GM12875 (cell line): ENCODE measurements at regions not wholly inside any gene's neighbourhood (a gene's known extent, or its start where the extent isn't known, plus 50 kb on each side); places are given as distances from the start of the nearest gene placed in this dataset.

Experiments used
- H3K4me3 ChIP-seq: one replicate; pipeline ENCODE4 v1.5.1; 2011; ENCODE audit warnings: low read depth, low read length, control low read depth
- TF ChIP-seq, protein P1 (sequence below): IDR thresholded peaks from 2 replicates; pipeline ENCODE4 v1.5.1; 2011; ENCODE audit warnings: low read depth, mild to moderate bottlenecking, control low read depth, inconsistent platforms, low read length, moderate library complexity, borderline replicate concordance; ENCODE audit not compliant: insufficient read depth

DNA sequence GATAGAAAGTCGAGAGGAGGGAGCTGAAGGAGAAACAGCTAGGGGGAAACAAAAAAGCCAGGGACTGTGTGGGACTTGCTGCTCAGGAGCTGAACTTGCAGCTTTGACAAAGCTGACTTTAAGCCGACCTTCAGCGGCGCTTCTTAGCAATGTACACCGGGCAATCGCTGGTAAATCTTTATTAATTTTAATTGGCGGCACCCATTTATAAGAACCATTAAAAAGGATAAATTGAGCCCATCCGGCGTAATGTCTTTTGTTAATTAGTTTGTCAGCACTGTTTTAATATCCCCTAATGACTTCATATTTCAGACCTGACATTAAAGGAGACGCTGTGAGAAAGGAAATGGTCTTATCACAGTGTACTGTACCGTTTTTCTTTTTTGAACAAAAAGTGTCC, 86.2 kb upstream of the VASH1 start:
- no peak overlapping the region for H3K4me3 ChIP-seq
- TF ChIP-seq, protein P1, sequence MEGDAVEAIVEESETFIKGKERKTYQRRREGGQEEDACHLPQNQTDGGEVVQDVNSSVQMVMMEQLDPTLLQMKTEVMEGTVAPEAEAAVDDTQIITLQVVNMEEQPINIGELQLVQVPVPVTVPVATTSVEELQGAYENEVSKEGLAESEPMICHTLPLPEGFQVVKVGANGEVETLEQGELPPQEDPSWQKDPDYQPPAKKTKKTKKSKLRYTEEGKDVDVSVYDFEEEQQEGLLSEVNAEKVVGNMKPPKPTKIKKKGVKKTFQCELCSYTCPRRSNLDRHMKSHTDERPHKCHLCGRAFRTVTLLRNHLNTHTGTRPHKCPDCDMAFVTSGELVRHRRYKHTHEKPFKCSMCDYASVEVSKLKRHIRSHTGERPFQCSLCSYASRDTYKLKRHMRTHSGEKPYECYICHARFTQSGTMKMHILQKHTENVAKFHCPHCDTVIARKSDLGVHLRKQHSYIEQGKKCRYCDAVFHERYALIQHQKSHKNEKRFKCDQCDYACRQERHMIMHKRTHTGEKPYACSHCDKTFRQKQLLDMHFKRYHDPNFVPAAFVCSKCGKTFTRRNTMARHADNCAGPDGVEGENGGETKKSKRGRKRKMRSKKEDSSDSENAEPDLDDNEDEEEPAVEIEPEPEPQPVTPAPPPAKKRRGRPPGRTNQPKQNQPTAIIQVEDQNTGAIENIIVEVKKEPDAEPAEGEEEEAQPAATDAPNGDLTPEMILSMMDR = no peak

DNA sequence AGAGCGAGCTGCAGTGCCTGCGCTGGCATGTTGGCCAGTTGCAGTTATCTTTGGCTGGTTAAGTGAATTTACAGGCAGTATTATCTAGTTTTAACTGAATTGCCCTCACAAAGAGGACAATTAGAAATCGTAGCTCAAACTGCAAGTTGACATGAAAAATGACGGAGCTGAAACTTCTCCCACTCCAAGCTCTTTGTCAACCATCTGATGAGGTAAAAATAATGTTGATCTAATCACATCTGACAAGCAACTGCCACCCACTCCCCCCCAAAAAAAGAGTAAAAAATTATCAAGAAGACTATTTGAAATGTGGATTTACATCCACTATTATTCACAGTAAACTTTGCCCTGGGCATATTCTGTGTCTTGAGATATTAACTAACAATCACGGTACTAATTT, 84.7 kb upstream of the VASH1 start:
- TF ChIP-seq, protein P1 = no peak
- H3K4me3 ChIP-seq = no peak overlapping the region

DNA sequence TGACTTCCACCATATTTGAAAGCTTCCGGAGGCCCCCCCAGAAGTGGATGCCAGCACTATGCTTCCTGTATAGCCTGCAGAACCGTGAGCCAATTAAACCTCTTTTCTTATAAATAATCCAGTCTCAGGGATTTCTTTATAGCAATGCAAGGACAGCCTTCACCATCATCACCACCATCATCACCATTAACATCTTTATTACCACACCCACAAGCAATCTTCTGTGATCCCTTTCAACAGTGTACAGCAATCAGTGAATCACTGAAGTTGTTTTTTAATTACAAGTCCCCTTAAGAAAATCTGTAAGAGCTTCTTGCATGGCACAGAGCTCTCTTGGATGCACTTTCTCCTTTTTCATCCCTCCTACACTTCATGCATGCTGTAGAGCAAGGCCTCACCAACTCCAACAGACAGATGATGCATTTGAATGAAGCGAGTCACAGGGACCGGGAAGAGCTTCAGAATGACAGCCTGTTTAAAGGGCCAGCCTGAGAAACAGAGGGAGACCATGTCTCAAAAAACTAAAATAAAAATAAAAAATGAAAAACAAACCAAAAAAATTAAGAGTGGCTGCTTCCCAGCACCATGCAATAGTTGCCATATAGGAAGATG, 83.6 kb upstream of the VASH1 start:
- no peak overlapping the region for H3K4me3 ChIP-seq
- TF ChIP-seq, protein P1 = no peak

DNA sequence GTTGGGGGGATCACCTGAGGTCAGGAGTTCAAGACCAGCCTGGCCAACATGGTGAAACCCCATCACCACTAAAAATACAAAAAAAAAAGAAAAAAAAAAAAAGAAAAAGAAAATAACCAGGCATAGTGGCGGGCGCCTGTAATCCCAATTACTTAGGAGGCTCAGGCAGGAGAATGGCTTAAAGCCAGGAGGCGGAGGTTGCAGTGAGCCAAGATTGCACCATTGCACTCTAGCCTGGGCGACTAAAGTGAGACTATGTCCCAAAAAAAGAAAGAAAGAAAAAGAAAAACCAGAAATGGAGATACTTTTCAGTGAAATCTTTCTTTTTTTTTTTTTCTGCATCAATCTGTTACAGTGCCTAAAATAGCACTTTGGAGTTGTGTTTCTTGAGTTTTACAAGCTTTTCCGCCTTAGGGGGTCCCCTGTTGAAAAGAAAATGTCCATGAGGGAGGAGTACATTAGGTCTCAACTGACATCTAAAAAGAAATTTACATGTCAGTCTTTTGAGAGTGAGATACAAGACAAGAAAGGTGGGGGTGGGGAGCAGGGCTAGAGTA, 82.9 kb upstream of the VASH1 start:
- TF ChIP-seq, protein P1 = no peak

DNA sequence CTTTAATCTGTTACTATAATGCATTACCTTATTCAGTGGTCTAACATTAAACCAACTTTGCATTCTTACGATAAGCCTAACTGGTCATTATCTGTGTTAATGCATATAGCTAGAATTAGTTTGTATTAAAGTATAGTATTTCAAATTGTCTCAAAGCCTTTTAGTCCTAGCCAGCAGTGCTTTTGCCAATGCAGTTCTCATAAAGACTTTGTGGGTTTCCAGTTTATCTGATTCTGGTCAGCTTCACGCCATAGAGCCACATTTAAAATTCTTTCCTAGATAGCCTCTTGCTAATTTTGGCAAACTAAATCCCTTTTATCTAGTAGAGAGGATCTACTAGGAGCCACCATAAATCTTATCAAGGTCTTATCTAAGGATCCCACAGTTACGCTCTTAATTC, 78.9 kb upstream of the VASH1 start:
- TF ChIP-seq, protein P1 = no peak
- no peak overlapping the region for H3K4me3 ChIP-seq

More for the DNA sequence above, 82.9 kb upstream of the VASH1 start:
- no peak overlapping the region for H3K4me3 ChIP-seq

DNA sequence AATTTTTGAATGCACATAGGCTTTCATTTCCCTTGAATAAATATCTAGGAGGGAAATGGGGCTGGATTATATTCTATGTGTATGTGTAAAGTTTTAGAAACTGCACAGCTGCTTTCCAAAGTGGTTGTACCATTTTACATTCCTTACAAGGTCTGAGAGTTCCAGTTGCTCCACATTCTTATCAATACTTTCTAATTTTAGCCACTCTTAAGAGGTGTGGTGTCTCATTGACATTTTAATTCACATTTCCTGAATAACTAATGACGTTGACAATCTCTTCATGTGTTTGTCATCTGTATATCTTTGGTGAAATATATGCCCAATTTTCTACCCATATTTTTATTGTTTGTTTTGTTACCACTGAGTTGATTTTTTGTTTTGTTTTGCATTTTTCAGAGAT, 74.6 kb upstream of the VASH1 start:
- TF ChIP-seq, protein P1 = no peak

More for the DNA sequence above, 74.6 kb upstream of the VASH1 start:
- H3K4me3 ChIP-seq = no peak overlapping the region
